ENCODE measurements at regions not wholly inside any gene's neighbourhood (a gene's known extent, or its start where the extent isn't known, plus 50 kb on each side); places are given as distances from the start of the nearest gene placed in this dataset.

- TF ChIP-seq CTCF (IDR thresholded peaks at IDR 0.05) = no peak
- no peak for TF ChIP-seq EP300 (IDR thresholded peaks at IDR 0.05)
Observed at GRCh38 chr14:85466678-85467077, 63.3 kb upstream of the FLRT2 start.

Data from ovary (tissue), 3 donors.